Prostate gland (tissue), 2 donors: ENCODE measurements at regions not wholly inside any gene's neighbourhood (a gene's known extent, or its start where the extent isn't known, plus 50 kb on each side); places are given as distances from the start of the nearest gene placed in this dataset.

ENCODE experiments used
- DNase-seq: peaks from one replicate; pipeline ENCODE4 v3.0.0-alpha.2; 2019; ENCODE audit warnings: low spot score
- H3K27ac ChIP-seq, 2 donors: fragments of 200-600 bp; sonication (generic); 2 replicates each; pipeline ENCODE4 v1.5.1; 2017 to 2019
- H3K27me3 ChIP-seq: fragments of 200-600 bp; sonication (generic); replicated peaks from 2 replicates; pipeline ENCODE4 v1.5.1; 2019; ENCODE audit not compliant: insufficient read depth
- H3K36me3 ChIP-seq, 2 donors: fragments of 200-600 bp; sonication (generic); 1 replicate in 1 of 2; 2 replicates in 1 of 2; pipeline versions ENCODE4 v1.5.1 to v1.8.1; 2017 to 2019
- H3K4me1 ChIP-seq: fragments of 200-600 bp; sonication (generic); replicated peaks from 2 replicates; pipeline ENCODE4 v1.5.1; 2019
- H3K4me3 ChIP-seq, 2 donors: fragments of 200-600 bp; sonication (generic); 2 replicates each; pipeline ENCODE4 v1.5.1; 2017 to 2019
- H3K9me3 ChIP-seq: fragments of 200-600 bp; sonication (generic); 2 replicates; pipeline ENCODE4 v1.5.1; 2017
- POLR2A ChIP-seq: fragments of 450-650 bp; IDR thresholded peaks from one replicate; pipeline ENCODE4 v1.6.1; 2016; ENCODE audit warnings: antibody characterized with exemption, mild to moderate bottlenecking
- POLR2AphosphoS5 ChIP-seq: sonication (generic); formaldehyde crosslinking; IDR thresholded peaks from one replicate; pipeline ENCODE4 v1.6.1; 2017; ENCODE audit warnings: antibody characterized with exemption
- WGBS: methylation state at CpG from one replicate; pipeline ENCODE4 v1.1.5; 2018; 5-methylcytosine and 5-hydroxymethylcytosine counted together
- intact Hi-C: fragments of 100-400 bp; cut with DNase I; formaldehyde crosslinking; loops from one replicate; pipeline ENCODE4 v1.14.2; 2022
- TF ChIP-seq, protein P1 (sequence below), 4 experiments: fragments of 200-600 bp in 2 of 4; fragments of 450-650 bp in 2 of 4; sonication (generic) in 2 of 4; IDR thresholded peaks; 1 replicate in 3 of 4; 2 replicates in 1 of 4; pipeline ENCODE4 v1.5.1; 2016 to 2019; ENCODE audit warnings: antibody characterized with exemption in 4 of 4, mild to moderate bottlenecking in 2 of 4, moderate library complexity in 2 of 4

DNA sequence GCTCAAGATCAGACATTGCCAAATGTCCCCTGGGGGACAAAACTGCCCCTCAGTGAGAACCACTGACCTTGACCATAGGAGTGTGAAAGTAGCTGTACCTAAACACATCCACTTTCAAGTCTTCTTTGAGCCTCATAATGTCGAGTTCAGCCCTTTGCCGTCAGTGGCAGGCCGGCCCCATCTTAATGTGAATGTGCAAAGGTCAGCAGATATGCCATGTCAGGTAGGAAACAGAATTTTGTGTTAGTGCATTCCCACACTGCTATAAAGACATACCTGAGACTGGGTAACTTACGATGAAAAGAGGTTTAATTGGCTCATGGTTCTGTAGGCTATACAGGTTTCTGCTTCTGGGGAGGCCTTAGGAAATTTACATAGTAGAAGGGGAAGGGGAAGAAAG, 95.1 kb upstream of the PIRT start:
- no peak overlapping the region for H3K4me3 ChIP-seq
- H3K4me1 ChIP-seq = no peaks in the 10 kb centered on the region
- no peaks in the 10 kb centered on the region for H3K27me3 ChIP-seq
- WGBS = 82% methylated on average over 4 of the region's 4 CpGs
- DNase-seq = no peak
- H3K36me3 ChIP-seq = no peaks in the 10 kb centered on the region
- no peak overlapping the region for H3K27ac ChIP-seq
- TF ChIP-seq POLR2AphosphoS5 (no peak), POLR2A (no peak)
- TF ChIP-seq, protein P1, sequence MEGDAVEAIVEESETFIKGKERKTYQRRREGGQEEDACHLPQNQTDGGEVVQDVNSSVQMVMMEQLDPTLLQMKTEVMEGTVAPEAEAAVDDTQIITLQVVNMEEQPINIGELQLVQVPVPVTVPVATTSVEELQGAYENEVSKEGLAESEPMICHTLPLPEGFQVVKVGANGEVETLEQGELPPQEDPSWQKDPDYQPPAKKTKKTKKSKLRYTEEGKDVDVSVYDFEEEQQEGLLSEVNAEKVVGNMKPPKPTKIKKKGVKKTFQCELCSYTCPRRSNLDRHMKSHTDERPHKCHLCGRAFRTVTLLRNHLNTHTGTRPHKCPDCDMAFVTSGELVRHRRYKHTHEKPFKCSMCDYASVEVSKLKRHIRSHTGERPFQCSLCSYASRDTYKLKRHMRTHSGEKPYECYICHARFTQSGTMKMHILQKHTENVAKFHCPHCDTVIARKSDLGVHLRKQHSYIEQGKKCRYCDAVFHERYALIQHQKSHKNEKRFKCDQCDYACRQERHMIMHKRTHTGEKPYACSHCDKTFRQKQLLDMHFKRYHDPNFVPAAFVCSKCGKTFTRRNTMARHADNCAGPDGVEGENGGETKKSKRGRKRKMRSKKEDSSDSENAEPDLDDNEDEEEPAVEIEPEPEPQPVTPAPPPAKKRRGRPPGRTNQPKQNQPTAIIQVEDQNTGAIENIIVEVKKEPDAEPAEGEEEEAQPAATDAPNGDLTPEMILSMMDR (IDR thresholded peaks at IDR 0.05) = no peak
- intact Hi-C loops = no loop called here
- no peaks in the 10 kb centered on the region for H3K9me3 ChIP-seq

DNA sequence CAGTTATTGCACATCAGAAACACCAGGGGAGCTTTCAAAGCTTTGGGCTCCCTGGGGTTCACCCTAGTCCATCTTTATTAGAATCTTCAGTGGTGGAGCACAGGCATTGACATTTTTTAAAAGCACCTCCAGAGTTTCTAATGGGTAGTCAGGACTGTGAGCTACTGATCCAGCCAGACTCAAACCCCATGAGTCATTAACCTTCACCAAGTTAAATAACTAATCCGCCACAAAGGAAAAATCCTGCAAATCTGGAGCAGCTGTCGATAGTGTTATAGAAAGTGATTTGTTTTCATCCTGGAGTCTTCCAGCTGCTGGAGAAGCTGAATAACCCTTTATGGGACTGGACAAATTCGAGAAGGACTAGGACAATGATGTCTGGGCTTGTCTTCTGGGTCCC, 93.2 kb upstream of the PIRT start:
- Histone ChIP-seq H3K9me3 (no peaks in the 10 kb centered on the region), H3K4me3 (no peak overlapping the region), H3K27ac (no peak overlapping the region), H3K4me1 (no peaks in the 10 kb centered on the region), H3K27me3 (no peaks in the 10 kb centered on the region), H3K36me3 (no peaks in the 10 kb centered on the region)
- WGBS = 72% methylated on average over 3 of the region's 3 CpGs
- TF ChIP-seq POLR2AphosphoS5 = no peak
- TF ChIP-seq POLR2A = no peak
- TF ChIP-seq, protein P1 (IDR thresholded peaks at IDR 0.05) = no peak
- intact Hi-C loops = no loop called here
- DNase-seq = no peak

DNA sequence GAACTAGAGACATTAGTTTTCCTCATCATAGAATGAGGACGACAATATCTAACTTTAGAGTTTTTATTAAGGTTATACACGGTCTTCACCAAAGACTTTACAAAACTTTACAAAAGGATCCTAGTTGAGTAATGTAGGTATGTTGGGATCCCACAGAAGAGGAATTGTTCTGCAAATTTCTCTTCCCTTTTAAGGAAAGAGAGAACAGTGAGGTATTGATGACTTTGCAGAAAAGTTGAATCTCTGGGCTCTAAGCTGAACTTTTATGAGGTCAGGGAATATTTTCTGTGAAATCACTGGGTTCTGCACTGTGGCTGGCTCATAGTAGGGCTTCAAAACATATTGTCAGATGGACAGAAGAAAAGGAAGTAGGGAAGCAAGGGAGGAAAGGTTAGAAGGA, 89.8 kb upstream of the PIRT start:
- Histone ChIP-seq H3K4me1 (no peaks in the 10 kb centered on the region), H3K27me3 (no peaks in the 10 kb centered on the region), H3K4me3 (no peak overlapping the region), H3K27ac (no peak overlapping the region), H3K36me3 (no peaks in the 10 kb centered on the region), H3K9me3 (no peaks in the 10 kb centered on the region)
- TF ChIP-seq, protein P1 (IDR thresholded peaks at IDR 0.05) = no peak
- TF ChIP-seq POLR2AphosphoS5 (no peak), POLR2A (no peak)
- DNase-seq = no peak
- whole genome bisulfite sequencing = 91% methylated on average over 2 of the region's 2 CpGs
- intact Hi-C loops = no loop called here

DNA sequence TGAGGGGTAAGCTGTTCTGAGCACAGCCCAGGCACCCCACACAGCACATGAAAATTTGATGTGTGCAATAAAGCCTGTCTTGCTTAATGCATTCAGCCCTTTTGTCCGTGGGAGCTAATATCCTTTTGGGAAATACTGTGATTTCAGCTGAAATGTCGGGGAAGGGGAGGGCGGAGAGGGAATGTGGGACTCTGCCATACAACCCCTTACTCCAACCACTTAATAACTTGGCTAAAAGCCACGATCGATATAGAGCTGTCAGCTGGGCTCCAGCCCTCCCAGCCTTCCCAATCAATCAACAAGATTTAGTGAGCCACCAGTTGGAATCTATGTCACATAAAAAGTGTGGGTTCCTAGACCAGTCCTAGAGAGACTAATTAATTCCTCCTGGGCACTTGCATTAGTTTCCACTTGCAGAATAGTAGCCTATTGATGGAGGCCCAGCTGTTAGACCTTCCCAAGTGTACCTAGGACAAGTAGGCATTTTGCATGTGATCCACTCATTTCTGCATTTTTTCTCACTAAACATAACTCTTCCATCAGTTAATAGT, 82.7 kb upstream of the PIRT start:
- H3K27me3 ChIP-seq = no peaks in the 10 kb centered on the region
- WGBS = 54% methylated on average over 5 of the region's 5 CpGs
- no peak overlapping the region for H3K27ac ChIP-seq
- intact Hi-C loops = no loop called here
- no peak overlapping the region for H3K4me3 ChIP-seq
- no peaks in the 10 kb centered on the region for H3K36me3 ChIP-seq
- H3K4me1 ChIP-seq = no peaks in the 10 kb centered on the region
- DNase-seq = no peak
- TF ChIP-seq, protein P1 (IDR thresholded peaks at IDR 0.05) = no peak
- TF ChIP-seq POLR2A (no peak), POLR2AphosphoS5 (no peak)
- H3K9me3 ChIP-seq = no peaks in the 10 kb centered on the region

DNA sequence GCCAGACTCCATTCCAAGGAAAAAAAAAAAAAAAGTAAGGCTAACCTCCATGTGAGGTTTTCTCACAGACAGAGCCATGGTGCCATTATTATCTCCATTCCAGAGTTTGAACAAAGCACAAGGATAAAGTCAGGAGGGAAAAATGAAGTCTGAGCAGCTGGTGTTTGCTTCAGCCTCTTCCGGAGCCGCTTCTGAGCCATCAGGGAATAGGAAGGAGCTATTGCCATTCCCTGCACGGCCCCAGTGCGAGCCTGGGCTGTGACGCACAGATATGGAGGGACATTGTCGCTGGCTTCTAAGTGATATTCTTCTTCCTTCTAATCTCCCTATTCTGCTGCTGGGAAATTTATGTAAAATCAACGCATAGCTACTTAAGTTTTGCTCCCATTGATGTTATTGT, 69.5 kb upstream of the PIRT start:
- Histone ChIP-seq H3K4me3 (no peak overlapping the region), H3K27ac (no peak overlapping the region), H3K9me3 (no peaks in the 10 kb centered on the region), H3K4me1 (no peaks in the 10 kb centered on the region), H3K36me3 (no peaks in the 10 kb centered on the region), H3K27me3 (no peaks in the 10 kb centered on the region)
- DNase-seq = no peak
- intact Hi-C loops = no loop called here
- TF ChIP-seq, protein P1 (IDR thresholded peaks at IDR 0.05) = no peak
- no peak for TF ChIP-seq POLR2AphosphoS5
- TF ChIP-seq POLR2A = no peak
- whole genome bisulfite sequencing = 82% methylated on average over 7 of the region's 7 CpGs
